Bronchial epithelial cell (primary cell): ENCODE measurements at regions not wholly inside any gene's neighbourhood (a gene's known extent, or its start where the extent isn't known, plus 50 kb on each side); places are given as distances from the start of the nearest gene placed in this dataset.

Experiments
- DNase-seq: peaks from one replicate; pipeline ENCODE4 v3.0.0-alpha.2; 2010; ENCODE audit warnings: low read depth
- FAIRE-seq: peaks from 2 replicates; lab custom pipeline; 2011; peaks lifted over from hg19 to GRCh38; lab: Jason Lieb, UNC
- H3K27me3 ChIP-seq: 2 replicates; pipeline ENCODE4 v1.5.1; 2011; ENCODE audit warnings: low read length; ENCODE audit not compliant: control insufficient read depth, insufficient read depth
- H3K36me3 ChIP-seq: 2 replicates; pipeline ENCODE4 v1.5.1; 2011; ENCODE audit warnings: low read length; ENCODE audit not compliant: control insufficient read depth, insufficient read depth
- H3K4me3 ChIP-seq: 2 replicates; pipeline ENCODE4 v1.5.1; 2011; ENCODE audit warnings: mild to moderate bottlenecking, low read depth, low read length, control low read depth
- CTCF ChIP-seq: IDR thresholded peaks from 2 replicates; pipeline ENCODE4 v1.5.1; 2011; ENCODE audit warnings: mild to moderate bottlenecking, moderate library complexity, low read length, control low read depth, inconsistent platforms; ENCODE audit not compliant: insufficient read depth, severe bottlenecking

GRCh38 chr22:44625981-44626687, 75.9 kb upstream of the PRR5 start:
- TF ChIP-seq CTCF: peak; percentile 83
- H3K4me3 ChIP-seq: no peak overlapping the region
- DNase-seq: peak; percentile 26
- H3K36me3 ChIP-seq: no peaks in the 10 kb centered on the region
- H3K27me3 ChIP-seq: peaks cover 1% of the 10 kb centered on the region
- FAIRE-seq: peak; percentile 76

DNA sequence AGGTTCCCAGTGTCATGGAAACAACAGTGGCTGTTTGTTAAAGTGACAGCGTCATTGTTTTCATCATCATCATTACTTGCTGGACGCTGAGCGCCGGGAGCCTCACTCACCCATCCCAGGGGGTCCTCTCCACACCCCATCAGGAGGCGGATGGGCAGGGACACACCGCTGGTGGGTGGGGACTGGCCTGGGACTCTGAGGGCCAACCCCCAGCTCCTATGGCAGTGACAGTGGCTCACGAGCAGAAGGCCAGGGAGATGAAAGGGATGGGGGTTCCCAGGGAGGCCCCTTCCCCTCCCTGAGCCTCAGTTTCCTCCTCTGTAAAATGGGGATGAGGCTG, 76.6 kb upstream of the PRR5 start:
- no peak for FAIRE-seq
- peaks cover 1% of the 10 kb centered on the region for H3K27me3 ChIP-seq

DNA sequence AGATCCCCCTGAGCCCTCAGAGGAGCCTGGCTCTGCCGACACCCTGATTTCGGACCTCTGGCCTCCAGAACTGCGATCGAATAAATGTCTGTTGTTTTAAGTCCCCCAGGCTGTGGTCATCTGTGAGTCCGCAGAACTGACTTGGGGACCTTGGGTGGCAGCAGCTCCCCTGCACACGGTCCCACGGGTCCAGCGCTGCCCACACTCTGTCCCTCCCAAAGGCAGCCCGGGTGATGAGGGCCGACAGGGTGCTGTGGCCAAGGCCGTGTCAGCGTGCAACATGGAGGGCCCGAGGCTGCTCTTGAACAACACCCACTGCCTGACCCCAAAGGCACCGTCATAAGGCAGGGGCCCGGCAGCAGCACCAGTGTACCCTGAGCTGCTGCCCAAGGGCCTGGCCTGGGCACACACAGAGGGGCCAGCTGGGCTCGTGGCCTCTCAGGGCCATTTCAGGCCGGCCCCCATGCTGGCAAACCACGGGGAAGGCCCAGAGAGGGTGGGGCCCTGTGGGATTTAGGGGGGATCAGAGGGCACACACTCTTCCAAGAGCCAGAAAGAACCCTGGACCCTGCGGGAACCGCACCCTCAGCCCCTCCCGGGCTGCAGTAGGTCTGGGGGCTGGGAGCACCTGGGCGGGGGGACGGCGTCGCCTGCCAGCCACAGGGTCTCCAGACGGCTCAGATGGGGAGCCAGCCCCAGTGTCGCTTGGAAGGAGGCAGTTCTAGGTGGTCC, 77.1 kb upstream of the PRR5 start:
- Histone ChIP-seq H3K27me3 (peaks cover 1% of the 10 kb centered on the region), H3K36me3 (no peaks in the 10 kb centered on the region), H3K4me3 (no peak overlapping the region)
- DNase-seq (no peak), FAIRE-seq (no peak)
- TF ChIP-seq CTCF: no peak

More for the DNA sequence above, 76.6 kb upstream of the PRR5 start:
- H3K36me3 ChIP-seq: no peaks in the 10 kb centered on the region
- no peak for DNase-seq
- TF ChIP-seq CTCF: no peak
- H3K4me3 ChIP-seq: no peak overlapping the region

- TF ChIP-seq CTCF: peak; percentile 70
- no peaks in the 10 kb centered on the region for H3K36me3 ChIP-seq
- FAIRE-seq (no peak), DNase-seq (peak; percentile 4)
- no peak overlapping the region for H3K4me3 ChIP-seq
- peaks cover 1% of the 10 kb centered on the region for H3K27me3 ChIP-seq
These were observed 78.1 kb upstream of the PRR5 start for GRCh38 chr22:44623771-44624510.

DNA sequence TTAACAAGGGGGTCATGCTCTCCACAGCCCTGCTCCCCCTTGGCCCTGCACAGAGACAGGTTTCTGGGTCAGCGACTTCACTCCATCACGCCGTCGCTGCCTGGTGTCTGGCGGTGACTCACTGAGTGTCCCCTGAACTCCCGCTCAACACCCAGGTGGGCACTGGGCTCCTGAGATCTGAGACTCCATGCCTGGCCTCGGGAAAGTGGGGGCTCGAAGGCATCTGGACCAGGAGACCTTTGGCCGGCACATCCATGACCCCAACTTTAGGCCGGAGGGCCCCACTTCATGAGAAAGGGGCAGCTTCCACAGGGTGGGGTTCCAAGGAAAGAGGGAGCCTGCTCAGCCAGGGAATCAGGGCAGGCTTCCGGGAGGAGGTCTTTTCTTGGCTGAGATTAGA, 79.3 kb upstream of the PRR5 start:
- no peak for FAIRE-seq

More for the DNA sequence above, 79.3 kb upstream of the PRR5 start:
- DNase-seq: no peak
- Histone ChIP-seq H3K4me3 (no peak overlapping the region), H3K27me3 (peaks cover 1% of the 10 kb centered on the region), H3K36me3 (no peaks in the 10 kb centered on the region)
- TF ChIP-seq CTCF: no peak
